Adrenal gland (tissue), 9 donors: ENCODE measurements at regions not wholly inside any gene's neighbourhood (a gene's known extent, or its start where the extent isn't known, plus 50 kb on each side); places are given as distances from the start of the nearest gene placed in this dataset.

Source experiments
- DNase-seq, 7 donors: peaks; one replicate each; pipeline ENCODE4 v3.0.0-alpha.2; 2019 to 2020
- H3K27ac ChIP-seq, 5 donors: fragments of 200-600 bp; sonication (generic) in 4 of 5; 1 replicate in 3 of 5; 2 replicates in 2 of 5; pipeline versions ENCODE4 v1.5.1 to v1.8.0; 2016 to 2020; ENCODE audit warnings: mild to moderate bottlenecking in 1 of 5
- H3K27me3 ChIP-seq: fragments of 200-600 bp; 2 replicates; pipeline ENCODE4 v1.8.0; 2021
- H3K36me3 ChIP-seq, 2 donors: fragments of 200-600 bp; replicated peaks in 1 of 2; 1 replicate in 1 of 2; 2 replicates in 1 of 2; pipeline versions ENCODE4 v1.5.1 to v1.8.0; 2018 to 2022
- H3K4me1 ChIP-seq, 2 donors: fragments of 200-600 bp; replicated peaks in 1 of 2; 1 replicate in 1 of 2; 2 replicates in 1 of 2; pipeline versions ENCODE4 v1.5.1 to v1.8.0; 2018 to 2021
- H3K4me3 ChIP-seq, 4 donors: fragments of 200-600 bp; sonication (generic) in 3 of 4; one replicate each; pipeline ENCODE4 v1.5.1; 2016 to 2018
- H3K9me3 ChIP-seq, 3 donors: fragments of 200-600 bp; sonication (generic) in 1 of 3; replicated peaks in 1 of 3; 1 replicate in 2 of 3; 2 replicates in 1 of 3; pipeline versions ENCODE4 v1.5.1 to v1.8.0; 2016 to 2021
- CTCF ChIP-seq, 6 experiments: fragments of 450-650 bp in 4 of 6; fragments of 200-600 bp in 2 of 6; sonication (generic) in 1 of 6; IDR thresholded peaks; 1 replicate in 5 of 6; 2 replicates in 1 of 6; pipeline versions ENCODE4 v1.5.1 to v1.8.0; 2016 to 2021; ENCODE audit warnings: antibody characterized with exemption in 6 of 6, mild to moderate bottlenecking in 2 of 6, moderate library complexity in 1 of 6
- POLR2A ChIP-seq, 2 donors: fragments of 450-650 bp; IDR thresholded peaks; one replicate each; pipeline ENCODE4 v1.6.1; 2017; ENCODE audit warnings: antibody characterized with exemption in 2 of 2, mild to moderate bottlenecking in 2 of 2, moderate library complexity in 1 of 2
- WGBS, 4 donors: extraction: QIAGEN DNeasy Blood & Tissue Kit in 2 of 4; methylation state at CpG; one replicate each; pipeline versions ENCODE4 v1.1.5 to v1.1.7; 2013 to 2017; 5-methylcytosine and 5-hydroxymethylcytosine counted together
- intact Hi-C, 2 donors: fragments of 100-400 bp; cut with DNase I; formaldehyde crosslinking; loops; one replicate each; pipeline versions ENCODE4 v1.14.1 to v1.15.0; 2022 to 2023
- donor health status: healthy with polysubstance abuse.
- donor health status: Bipolar disorder and iron deficiency.
- donor health status: DM: yes; HTN: yes; CAD: no.
- donor health status: DM: no; HTN: no; CAD: no.
- donor health status: DM: no; HTN: no; CAD: no.

GRCh38 chr7:156582591-156583123 lies 57.9 kb upstream of the RNF32 start:
- TF ChIP-seq POLR2A (IDR thresholded peaks at IDR 0.05) (no peak), CTCF (IDR thresholded peaks at IDR 0.05) (no peak)
- Histone ChIP-seq H3K9me3 (no peaks in the 10 kb centered on the region), H3K36me3 (no peaks in the 10 kb centered on the region), H3K27me3 (no peaks in the 10 kb centered on the region), H3K27ac (no peak overlapping the region), H3K4me1 (no peaks in the 10 kb centered on the region), H3K4me3 (no peak overlapping the region)
- intact Hi-C loops: no loop called here
- 94 to 96% (median 95%) methylated on average over 11 of the region's 11 CpGs for WGBS, 4 donors
- no peak for DNase-seq

GRCh38 chr7:156580036-156580435 lies 60.5 kb upstream of the RNF32 start:
- Histone ChIP-seq H3K4me1 (no peaks in the 10 kb centered on the region), H3K4me3 (no peak overlapping the region), H3K27ac (no peak overlapping the region), H3K27me3 (no peaks in the 10 kb centered on the region), H3K36me3 (no peaks in the 10 kb centered on the region), H3K9me3 (no peaks in the 10 kb centered on the region)
- TF ChIP-seq CTCF (IDR thresholded peaks at IDR 0.05) (no peak), POLR2A (IDR thresholded peaks at IDR 0.05) (no peak)
- intact Hi-C loops: no loop called here
- DNase-seq: no peak
- WGBS, 4 donors: 88 to 96% (median 93%) methylated on average over 8 of the region's 8 CpGs

- WGBS, 4 donors: 62 to 84% (median 82%) methylated on average over 8 of the region's 8 CpGs
- H3K27me3 ChIP-seq: no peaks in the 10 kb centered on the region
- H3K9me3 ChIP-seq: no peaks in the 10 kb centered on the region
- H3K36me3 ChIP-seq: no peaks in the 10 kb centered on the region
- intact Hi-C loops: no loop called here
- TF ChIP-seq POLR2A (IDR thresholded peaks at IDR 0.05) (no peak), CTCF (IDR thresholded peaks at IDR 0.05) (no peak)
- no peaks in the 10 kb centered on the region for H3K4me1 ChIP-seq
- H3K27ac ChIP-seq: no peak overlapping the region
- H3K4me3 ChIP-seq: no peak overlapping the region
- no peak for DNase-seq
Measured at GRCh38 chr7:156579566-156579965, 61.0 kb upstream of the RNF32 start.

- no peak overlapping the region for H3K27ac ChIP-seq
- no peaks in the 10 kb centered on the region for H3K36me3 ChIP-seq
- WGBS, 4 donors: 65 to 69% (median 66%) methylated on average over 4 to 8 of the region's 8 CpGs
- H3K4me1 ChIP-seq: no peaks in the 10 kb centered on the region
- no peaks in the 10 kb centered on the region for H3K27me3 ChIP-seq
- intact Hi-C loops: no loop called here
- H3K9me3 ChIP-seq: no peaks in the 10 kb centered on the region
- no peak overlapping the region for H3K4me3 ChIP-seq
- TF ChIP-seq POLR2A (IDR thresholded peaks at IDR 0.05) (no peak), CTCF (IDR thresholded peaks at IDR 0.05) (no peak)
- no peak for DNase-seq
Measured at GRCh38 chr7:156578978-156579430, 61.6 kb upstream of the RNF32 start.
